ENCODE measurements at regions not wholly inside any gene's neighbourhood (a gene's known extent, or its start where the extent isn't known, plus 50 kb on each side); places are given as distances from the start of the nearest gene placed in this dataset.

DNA sequence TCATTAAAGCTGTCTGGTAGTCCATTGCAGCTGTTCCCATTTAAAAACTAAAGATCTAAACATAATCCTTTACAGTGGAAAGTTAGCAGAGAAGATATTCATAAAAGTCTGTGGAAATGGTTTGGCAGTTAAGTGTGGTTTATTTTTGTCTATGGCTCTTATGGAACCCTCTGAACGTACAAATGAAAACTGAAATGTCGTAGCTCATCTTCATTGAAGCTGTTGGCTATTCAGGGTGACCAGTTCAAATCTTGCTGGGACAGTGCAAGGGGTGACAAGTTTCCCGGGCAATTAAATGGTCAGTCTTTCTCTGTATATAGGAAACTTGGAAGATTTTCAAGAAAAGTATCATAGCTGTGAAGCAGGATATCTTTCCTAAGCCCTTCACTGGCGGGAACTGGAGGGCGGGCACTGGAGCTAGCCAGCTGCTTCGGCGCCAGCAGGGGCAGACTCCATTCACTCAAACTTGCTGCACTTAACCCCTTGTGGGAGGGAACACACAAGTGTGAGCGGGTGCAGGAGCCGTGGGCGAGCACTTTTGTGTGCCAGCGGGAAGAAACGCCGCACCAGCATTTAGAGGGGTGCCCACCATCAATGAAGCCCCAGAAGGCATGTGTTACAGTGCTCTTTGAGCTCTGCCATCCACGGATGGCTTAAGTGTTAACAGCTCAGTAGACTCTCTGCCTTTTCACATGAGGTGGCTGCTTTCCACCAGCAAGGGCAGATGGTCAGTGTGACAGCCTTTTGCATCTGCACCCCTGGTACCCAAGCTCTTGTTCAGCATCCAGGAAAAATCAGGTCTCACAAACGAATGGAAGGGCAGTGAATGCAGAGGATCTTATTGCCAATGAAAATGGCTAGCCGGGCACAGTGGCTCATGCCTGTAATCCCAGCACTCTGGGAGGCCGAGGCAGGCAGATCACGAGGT is 232.1 kb upstream of the KAZN start:
- TF ChIP-seq EZH2phosphoT487 (IDR thresholded peaks at IDR 0.05; ENCODE audit: borderline replicate concordance, low read length) = no peak
- TF ChIP-seq, protein P1, sequence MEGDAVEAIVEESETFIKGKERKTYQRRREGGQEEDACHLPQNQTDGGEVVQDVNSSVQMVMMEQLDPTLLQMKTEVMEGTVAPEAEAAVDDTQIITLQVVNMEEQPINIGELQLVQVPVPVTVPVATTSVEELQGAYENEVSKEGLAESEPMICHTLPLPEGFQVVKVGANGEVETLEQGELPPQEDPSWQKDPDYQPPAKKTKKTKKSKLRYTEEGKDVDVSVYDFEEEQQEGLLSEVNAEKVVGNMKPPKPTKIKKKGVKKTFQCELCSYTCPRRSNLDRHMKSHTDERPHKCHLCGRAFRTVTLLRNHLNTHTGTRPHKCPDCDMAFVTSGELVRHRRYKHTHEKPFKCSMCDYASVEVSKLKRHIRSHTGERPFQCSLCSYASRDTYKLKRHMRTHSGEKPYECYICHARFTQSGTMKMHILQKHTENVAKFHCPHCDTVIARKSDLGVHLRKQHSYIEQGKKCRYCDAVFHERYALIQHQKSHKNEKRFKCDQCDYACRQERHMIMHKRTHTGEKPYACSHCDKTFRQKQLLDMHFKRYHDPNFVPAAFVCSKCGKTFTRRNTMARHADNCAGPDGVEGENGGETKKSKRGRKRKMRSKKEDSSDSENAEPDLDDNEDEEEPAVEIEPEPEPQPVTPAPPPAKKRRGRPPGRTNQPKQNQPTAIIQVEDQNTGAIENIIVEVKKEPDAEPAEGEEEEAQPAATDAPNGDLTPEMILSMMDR (IDR thresholded peaks at IDR 0.05; ENCODE audit: low read depth, low read length, poor library complexity, severe bottlenecking) = no peak

Data from DOHH2 (cell line).